GM18499 (cell line): ENCODE measurements at regions not wholly inside any gene's neighbourhood (a gene's known extent, or its start where the extent isn't known, plus 50 kb on each side); places are given as distances from the start of the nearest gene placed in this dataset.

Experiments
- ATAC-seq: cut with Tn5 transposase; IDR thresholded peaks from one replicate; pipeline ENCODE4 v1.9.1; 2021; ENCODE audit warnings: moderate number of reproducible peaks; ENCODE audit not compliant: insufficient read depth, unreplicated experiment

DNA sequence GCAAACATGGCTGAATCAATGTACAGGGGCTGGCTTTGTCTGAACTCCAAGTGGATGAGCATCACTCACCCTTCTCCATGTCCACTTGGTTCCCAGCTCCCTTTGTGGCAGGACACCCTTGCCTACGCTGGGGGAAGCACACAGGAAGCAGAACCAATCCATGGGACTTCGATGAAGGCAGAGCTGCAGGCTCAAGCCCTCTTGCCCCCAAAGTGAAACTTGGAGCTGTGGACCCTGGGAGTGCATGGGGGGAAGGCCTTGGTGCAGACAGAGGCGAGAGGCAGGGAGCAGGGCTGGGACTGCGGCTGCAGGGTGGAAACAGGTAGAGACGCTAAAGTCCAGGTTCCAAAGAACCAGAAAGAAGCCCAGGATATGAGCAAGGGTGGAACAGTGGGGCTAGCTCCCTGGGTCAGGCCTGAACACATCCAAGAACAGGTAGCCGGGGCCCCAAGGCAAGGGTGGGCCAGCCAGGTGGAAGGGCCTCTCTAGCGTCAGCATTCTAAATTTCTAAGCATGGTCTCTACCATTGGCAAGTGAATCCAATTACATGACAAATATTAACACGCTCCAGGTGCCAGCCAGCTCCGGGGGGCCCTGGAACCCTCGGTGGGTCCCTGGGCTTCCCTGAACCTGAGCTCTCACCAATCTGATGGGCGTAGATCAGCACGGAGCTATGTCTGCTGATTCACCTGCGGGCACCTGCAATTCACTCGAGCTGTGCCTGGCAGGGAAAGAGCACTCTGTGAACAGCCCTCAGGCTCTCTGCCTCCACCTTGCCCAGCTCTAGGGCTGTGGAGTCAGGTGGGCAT, 532.8 kb downstream of the BRD1 start:
- no peak for ATAC-seq

DNA sequence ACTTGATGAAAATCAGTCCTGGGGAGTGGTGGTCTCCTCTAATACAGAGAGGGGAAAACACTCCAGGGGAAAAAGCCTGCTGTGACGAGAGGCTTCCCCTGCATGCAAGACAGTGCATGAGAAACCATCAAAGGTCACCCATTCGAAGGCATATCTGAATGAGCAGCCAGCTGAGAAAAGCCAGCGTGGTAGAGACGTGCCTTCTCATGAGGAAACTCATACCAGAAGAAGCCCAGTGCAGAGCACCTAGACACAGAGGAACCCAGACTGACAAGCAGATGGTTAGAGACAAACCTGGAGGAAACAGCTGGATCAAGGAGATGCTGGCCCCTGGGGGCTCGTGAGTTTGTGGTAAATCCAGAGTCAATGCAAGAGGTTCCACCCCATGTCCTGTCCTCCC, 534.8 kb downstream of the BRD1 start:
- no peak for ATAC-seq

DNA sequence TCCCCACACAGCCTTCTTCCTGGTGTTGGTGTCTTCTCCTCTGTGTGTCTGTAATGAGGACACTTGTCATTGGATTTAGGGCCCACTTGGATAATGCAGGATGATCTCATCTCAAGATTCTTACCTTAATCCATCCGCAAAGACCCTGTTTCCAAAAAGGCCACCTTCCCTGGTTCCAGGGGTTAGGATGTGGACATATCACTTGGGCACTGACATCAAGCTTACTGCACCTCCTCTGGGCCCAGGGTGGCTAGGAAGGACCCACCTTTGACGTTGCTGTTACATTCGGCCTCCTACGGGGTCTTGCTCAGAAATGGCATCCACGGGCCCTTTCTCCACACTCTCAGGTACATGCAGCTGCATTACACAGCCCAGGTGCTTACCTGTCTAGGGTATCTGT, 535.9 kb downstream of the BRD1 start:
- ATAC-seq = no peak

DNA sequence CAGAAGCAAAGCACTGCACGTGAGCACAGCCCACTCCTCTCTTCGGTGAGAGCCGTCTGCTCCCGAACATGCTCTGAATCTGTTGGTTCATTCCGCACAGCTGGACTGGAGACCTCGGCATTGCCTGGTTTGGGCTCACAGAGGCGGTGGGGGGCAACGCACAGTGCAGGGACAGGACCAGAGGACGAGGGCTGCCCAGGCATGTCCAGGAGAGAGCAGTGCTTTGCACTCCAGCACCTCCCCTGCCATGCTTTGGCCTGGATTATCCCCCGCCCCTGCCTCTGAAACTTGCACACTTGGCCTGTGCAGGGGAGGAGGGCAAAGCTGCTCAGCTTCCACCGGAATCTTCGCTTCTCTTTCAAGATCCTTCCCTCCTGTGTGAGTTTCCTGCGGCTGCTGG, 536.5 kb downstream of the BRD1 start:
- no peak for ATAC-seq

GRCh38 chr22:49290711-49291110, 537.0 kb downstream of the BRD1 start:
- ATAC-seq = no peak

GRCh38 chr22:49289822-49290679, 537.6 kb downstream of the BRD1 start:
- no peak for ATAC-seq

GRCh38 chr22:49286181-49286760, 541.4 kb downstream of the BRD1 start:
- no peak for ATAC-seq

DNA sequence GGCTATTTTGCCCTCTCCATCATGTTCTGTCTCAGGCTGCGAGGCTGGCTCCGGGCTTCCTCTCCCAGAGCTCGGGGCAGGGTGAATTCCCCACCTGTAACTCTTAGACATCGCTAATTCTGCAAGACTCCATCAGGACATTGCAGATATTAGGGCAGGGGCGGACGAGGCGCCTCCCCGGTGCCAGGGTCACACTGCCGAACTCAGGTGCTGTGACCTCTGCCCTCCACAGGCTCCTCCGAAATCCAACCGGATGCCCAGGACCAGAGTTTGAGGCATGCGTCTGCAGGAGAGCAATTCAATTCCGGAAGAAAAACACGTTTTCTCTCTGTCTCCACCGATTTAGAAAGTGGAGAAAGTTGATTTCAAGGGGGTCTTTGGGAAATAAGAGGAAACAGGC, 542.7 kb downstream of the BRD1 start:
- ATAC-seq = no peak

DNA sequence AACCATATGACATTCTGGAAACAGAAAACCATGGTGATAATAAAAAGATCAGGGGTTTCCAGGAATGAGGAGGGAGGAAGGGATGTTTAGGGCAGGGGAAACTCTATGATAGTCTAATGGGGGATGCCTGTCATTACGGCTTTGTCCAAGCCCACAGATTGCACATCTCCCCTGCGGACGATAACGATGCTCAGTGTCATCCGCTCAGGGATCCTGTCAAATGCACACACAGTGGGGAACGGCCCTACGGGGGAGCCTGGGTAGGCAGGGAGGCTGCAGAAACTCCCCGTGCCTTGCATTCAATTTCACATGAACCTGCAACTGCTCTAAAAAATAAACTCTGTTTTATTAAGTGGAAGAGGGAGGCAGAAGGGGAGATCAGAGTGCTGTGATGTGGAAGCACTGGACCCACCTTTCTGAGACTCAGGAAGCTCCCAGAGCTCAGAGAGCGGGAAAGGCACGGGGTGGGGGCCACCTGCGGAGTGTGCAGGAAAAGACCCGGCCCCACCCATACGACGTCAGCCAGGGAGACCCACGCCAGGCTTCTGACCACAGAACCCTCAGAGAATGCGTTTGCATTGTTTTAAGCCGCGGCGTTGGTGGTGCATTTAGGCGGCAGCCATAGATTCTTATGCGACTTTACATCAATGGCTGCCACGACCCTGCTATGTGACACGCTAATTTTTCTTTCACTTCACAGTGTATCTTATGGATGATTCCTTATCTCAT, 543.5 kb downstream of the BRD1 start:
- no peak for ATAC-seq

- ATAC-seq = no peak
Measured at GRCh38 chr22:49282596-49282995, 545.1 kb downstream of the BRD1 start.

- no peak for ATAC-seq
Measured at GRCh38 chr22:49281467-49282340, 546.0 kb downstream of the BRD1 start.

DNA sequence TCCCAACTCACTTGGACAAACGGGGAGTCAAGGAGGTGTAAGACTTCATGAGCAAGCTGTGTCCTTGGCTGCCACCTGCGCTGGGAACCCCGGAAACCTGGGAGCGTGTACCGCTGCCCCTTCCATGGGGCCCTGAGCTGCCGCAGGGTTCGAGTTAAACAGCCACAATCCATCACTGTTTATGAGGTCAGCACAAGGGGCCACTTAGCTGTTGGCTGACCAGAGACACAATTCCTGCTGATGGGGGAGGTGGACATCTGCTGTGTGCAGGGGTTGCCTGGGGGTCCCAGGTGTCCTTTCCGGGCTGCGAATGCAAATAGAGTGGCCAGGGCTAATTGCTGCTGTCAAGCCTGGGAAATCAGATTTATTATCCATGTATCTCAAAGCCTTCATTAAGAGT, 549.3 kb downstream of the BRD1 start:
- no peak for ATAC-seq

- ATAC-seq = no peak
Measured at GRCh38 chr22:49276567-49276966, 551.1 kb downstream of the BRD1 start.

DNA sequence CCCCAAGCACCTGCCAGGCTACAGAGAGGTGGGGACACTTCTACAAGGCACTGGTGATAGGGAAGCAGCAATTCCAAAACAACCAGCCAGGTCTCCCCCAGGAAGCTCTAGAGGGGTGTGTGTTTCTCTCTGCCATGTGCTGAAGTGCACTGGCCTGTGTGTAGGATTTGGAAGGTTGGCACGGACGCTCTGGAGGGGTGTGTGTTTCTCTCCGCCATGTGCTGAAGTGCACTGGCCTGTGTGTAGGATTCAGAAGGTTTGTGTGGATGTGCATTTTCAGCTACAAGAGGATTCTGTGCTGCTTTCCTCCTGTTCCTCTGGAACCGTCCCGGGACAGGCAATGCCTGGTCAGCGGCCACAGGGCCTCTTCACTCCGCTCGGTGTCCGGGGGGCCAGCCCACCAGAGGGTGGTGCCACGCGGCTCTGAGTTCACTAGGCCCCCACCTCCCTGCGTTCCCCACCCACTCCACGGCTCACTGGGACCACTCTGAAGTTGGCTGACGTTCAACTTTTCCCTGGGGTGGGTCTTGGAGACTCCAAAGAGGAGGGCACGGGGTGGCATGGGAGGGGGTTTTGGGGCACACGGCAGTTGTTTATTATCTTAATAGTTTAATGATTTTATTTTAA, 552.8 kb downstream of the BRD1 start:
- ATAC-seq = no peak

- ATAC-seq = no peak
Measured at GRCh38 chr22:49272546-49273125, 555.0 kb downstream of the BRD1 start.

DNA sequence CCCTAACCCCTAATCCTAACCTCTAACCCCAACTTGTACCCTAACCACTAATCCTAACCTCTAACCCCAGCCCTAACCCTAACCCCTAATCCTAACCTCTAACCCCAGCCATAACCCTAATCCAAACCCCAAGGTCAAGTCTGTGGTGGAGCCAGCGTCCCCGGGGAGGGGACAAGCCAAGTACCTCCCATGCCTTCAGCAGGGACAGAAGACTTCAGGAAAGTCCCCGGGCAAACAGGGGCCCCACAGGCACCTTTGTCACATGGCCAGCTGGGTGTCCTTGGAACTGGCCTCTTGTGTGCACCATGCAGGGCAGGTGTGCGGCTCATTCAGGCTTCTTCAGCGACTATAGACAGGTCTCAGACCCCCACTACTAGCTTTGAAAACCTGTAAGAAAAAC, 555.8 kb downstream of the BRD1 start:
- no peak for ATAC-seq

- ATAC-seq = no peak
Measured at GRCh38 chr22:49271369-49271727, 556.3 kb downstream of the BRD1 start.

DNA sequence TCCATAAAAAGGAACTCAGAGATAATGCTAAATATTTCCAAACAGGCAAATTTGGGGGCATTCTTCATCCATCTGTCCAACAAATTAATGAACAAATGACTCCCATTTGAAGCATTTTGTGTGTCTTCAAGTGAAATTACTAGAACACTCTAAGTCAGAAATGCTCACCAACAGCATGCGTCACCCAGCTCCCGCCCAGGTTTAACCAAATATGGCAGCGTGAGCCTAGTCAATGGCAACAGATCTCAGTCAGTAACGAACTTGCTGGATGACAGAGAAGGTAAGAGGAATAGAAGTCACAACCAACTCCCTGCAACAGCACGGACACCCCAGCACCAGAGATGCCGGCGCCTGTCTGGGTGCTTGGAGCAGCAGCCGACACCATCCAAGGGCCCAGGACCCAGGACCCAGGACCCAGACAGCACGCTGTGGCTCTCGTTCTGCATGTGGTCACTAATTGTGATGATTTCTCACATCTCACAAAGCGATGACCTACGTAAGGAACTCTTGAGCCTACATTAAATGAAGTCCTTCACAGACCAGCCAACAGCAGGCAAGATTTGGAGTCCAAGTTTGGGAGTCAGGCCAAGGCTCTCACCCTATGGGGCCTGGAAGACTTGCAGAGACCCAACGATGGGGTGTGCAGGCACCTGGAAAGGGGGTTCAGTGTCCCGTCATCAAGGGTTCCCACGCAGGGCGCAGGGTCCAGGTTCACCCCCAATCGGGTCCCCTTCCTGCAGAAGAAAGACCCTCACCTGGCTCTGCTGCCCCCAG, 556.9 kb downstream of the BRD1 start:
- no peak for ATAC-seq
